CD4-positive, alpha-beta T cell treated with Interleukin-6 for 4 hours (primary cell): ENCODE measurements at regions not wholly inside any gene's neighbourhood (a gene's known extent, or its start where the extent isn't known, plus 50 kb on each side); places are given as distances from the start of the nearest gene placed in this dataset.
"Not testable (repeated sequence)": the region's sequence is repeated elsewhere in the genome, so short reads cannot be mapped to it uniquely, and the experiment has no call there.

Experiments
- DNase-seq: peaks from one replicate; pipeline ENCODE4 v3.0.0-alpha.2; 2020; ENCODE audit warnings: mixed read lengths

GRCh38 chr5:133881576-133882388 lies 86.6 kb downstream of the C5orf15 start:
- no peak for DNase-seq

GRCh38 chr5:133878236-133878555 lies 90.2 kb downstream of the C5orf15 start:
- no peak for DNase-seq

DNA sequence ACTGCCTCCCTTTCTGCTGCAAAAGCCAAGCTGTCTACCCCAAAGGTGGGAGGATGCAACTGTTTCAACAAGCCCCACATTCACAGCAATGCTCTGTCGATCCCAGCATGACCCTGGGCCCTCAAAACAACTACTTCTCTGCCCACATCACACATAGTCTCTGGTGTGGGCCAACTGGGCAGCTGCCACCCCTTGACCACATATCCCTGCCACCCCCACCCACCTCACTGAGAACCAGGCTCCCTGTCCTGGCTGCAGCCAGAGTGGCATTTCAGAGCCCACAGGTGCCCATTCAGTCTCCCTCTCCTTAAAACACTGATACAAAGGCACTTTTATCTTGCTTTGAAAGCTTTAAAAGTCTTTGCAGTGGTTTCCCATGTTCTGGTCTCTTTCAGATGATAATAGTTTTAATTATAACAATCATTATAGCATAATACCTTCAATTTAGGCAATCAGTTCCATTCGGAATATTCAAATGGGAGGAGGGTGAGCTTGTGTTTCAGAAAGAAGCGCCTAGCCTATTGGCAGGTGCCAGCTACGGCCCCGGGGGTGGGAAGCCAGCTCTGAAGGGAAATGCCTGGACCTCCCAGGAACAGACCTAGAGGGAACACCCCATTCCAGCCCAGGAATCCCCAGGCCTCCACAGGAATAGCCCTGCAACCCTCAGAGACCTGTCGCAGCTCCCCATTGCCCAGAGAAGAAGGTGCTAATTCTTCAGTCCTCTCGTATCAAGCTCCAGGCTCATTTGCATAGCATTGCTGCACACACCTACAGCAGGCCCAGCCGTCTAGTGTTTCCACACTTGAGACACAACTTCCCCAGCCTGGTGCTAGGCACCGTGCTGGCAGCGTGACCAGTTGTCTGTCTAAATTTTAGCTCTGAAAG lies 90.8 kb downstream of the C5orf15 start:
- no peak for DNase-seq

DNA sequence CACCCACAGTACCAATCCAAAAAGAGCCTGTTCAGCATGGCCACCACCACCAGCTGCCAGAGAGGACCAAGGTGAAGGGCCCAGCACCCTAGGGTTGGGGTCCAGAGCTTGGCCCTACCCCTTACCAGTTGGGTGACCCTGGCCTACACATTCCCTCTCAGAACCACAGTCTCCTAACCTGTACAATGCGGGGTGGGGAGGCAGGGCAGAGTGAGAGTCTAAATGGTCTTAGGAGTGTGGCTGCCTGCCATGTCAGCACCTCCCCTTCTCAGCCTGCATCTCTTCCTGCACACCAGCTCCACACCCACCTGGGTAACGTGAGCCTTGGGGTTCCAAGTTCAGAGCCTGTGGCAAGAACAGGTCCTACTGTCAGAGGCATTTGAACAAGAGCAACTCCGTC lies 92.2 kb downstream of the C5orf15 start:
- DNase-seq = no peak

- DNase-seq = no peak
These were observed 93.2 kb downstream of the C5orf15 start for GRCh38 chr5:133875179-133875578.

GRCh38 chr5:133873449-133873848 lies 95.0 kb downstream of the C5orf15 start:
- DNase-seq = no peak

GRCh38 chr5:133870661-133871060 lies 97.8 kb downstream of the C5orf15 start:
- DNase-seq = no peak

- DNase-seq = no peak
These were observed 98.7 kb downstream of the C5orf15 start for GRCh38 chr5:133869519-133870335.

DNA sequence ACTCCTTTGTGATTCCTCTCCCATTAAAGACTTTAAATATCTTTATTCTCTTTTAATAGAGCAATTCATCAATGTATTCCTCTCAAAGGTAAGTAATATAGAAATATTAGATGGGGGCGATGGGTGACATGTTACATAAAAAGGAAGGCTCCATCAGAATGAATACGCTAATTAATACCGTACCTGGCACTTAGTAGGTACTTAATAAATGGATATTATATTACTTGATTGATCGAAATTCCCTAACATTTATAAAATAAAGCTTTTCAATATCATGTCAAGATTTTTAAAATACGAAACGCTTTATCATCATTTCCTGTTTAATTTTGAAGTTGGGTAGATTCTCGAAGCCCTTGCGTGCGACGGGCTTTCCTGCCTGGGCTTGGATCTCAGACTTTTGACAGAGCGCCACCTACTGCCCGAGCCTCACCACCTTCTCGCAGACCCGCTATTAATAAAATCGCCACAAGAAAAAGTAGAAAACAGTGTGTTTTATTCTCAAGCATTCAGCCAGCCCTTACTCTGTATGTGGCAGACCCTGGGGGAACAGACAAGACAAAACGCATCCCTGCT lies 99.4 kb downstream of the C5orf15 start:
- DNase-seq = peak; percentile 77

DNA sequence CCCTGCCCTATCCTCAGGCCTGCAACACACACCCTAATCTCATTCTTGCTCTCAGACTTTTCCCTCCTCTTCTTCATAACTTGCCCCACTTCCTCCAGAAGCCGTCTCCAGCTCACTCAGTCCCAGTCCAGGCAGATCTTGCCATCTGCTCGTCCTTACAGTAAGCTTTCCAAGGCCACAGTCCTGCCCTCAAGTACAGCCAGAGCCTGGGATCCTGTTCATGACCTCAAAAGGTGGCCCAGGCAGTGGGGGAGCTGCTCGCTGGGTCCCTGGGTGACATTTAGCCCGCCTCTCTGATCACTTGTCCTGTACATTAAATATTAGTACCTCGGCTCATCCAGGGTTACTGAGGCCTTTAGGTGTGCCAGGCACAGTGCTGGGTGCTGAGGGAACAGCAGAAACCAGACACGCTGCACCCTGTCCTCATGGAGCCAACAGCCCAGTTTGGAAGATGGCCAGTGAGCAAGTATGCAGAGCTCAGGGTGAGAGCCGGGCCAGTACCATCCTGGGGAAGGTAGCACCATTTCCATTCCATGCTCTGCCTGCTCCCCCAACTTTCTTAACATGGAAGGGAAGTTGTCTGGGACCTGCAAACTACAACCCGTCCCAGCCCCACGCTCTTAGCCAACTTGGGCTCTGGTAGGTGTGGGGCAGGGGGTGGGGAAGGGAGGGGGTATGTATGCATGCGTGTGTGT lies 100.4 kb downstream of the C5orf15 start:
- DNase-seq = no peak

DNA sequence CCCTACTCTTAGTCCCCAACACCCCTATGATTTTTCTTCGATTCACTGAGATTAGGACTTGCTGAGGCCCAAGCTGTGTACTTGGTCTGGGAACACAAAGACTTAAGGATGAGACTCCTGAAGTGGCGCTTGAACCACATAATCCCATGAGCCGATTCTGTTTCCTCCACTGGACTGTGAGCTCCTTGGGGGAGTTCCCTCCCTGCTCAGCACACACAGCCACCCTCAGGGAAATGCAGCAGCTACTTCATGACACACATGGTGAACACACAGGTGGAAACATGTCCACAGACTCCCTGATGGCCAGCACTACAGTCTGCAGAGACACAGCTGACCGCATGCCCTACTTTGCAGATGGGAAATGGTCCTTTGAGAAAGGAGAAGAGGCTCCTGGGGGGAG lies 101.1 kb downstream of the C5orf15 start:
- no peak for DNase-seq

DNA sequence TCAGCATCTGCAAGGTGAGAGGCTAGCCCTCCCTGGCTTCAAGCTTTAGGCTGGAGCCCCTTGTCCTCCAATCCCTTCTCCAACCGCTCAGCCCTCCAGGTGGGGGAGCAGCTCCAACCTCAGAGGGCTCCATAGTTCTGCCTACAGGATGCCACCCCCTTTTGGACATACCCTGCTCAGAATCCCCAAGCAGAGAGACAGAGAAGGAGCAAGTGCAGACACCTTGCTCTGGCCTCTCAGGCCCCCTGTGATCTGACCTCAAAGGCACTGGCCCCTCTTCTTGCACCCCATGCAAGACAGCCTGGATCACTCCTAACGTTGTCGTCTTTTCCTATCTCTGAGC lies 101.6 kb downstream of the C5orf15 start:
- no peak for DNase-seq

DNA sequence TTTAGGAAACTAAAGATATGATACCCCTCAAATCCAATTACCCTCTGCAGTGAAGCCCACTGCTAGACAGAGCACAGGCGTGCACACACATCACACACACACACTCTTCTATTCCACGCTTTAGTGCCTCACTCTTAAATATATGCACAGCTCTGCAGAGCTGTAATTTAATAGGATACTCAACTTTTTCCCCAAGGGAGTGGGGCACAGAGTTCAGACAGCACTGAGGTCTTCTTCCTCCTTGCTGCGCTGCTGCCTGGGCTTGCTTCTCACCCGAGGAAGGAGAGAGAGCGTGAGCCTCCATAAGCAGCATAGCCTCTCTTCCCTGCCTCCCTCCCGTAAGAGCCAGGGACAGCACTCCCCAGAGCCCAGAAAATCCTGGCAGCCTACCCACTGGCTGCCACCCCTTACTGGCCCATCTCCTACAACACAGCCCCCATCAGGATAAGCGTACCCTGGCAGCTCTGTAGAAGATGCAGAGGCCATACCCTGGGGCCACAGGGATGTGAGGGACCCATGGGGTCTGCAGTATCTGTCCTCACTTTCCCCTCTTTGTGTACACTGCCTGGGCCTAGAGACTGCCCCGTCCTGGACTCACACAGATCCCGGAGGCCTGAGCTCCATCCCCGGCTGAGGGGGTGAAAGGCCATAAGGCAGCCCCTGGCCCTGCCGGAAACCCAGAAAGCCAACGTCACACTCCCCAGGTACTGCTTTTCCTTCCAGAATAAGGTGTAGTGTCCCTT lies 102.1 kb downstream of the C5orf15 start:
- no peak for DNase-seq

DNA sequence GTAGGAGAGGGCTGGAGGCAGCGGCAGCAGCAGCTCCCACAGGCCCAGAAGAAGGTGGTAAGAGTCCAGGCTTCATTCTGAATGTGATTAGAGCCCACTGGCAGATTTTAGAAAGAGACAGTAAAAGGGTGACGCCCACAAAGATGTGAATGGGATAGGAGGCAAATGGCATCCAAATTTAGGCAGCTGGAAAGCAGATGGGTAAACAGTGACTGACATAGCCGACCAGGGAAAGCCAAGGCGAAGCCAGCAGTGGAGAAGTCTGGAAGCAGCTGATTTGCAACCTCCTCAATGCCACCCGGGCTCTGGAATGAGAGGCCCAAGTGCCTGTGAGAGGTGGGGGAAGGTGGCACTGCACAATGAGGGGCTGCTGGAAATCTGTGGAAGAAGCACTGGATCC lies 103.3 kb downstream of the C5orf15 start:
- no peak for DNase-seq

GRCh38 chr5:133864711-133865110 lies 103.7 kb downstream of the C5orf15 start:
- no peak for DNase-seq

GRCh38 chr5:133863857-133864585 lies 104.4 kb downstream of the C5orf15 start:
- no peak for DNase-seq

GRCh38 chr5:133861161-133861737 lies 107.2 kb downstream of the C5orf15 start:
- DNase-seq = no peak

DNA sequence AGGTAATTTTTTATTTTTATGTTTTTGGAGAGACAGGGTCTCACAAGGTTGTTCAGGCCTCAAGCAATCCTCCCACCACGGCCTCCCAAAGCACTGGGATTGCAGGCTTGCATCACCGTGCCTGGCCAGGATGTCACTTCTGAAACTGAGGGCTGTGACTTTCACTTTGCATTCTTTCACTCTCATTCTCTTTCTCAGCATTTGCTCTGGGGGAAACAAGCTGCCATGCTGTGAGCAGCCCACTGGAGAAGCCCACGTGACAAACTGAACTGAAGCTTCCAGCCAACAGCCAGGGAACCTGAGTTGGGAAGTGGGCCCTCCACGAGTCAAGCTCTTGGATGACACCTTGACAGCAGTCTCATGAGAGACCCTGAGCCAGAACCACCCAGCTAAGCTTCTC lies 109.4 kb downstream of the C5orf15 start:
- DNase-seq = no peak

- not testable (repeated sequence) for DNase-seq
These were observed 110.7 kb downstream of the C5orf15 start for GRCh38 chr5:133857595-133858313.

GRCh38 chr5:133854554-133854953 lies 113.9 kb downstream of the C5orf15 start:
- no peak for DNase-seq
